HG02759 (cell line): ENCODE measurements at regions not wholly inside any gene's neighbourhood (a gene's known extent, or its start where the extent isn't known, plus 50 kb on each side); places are given as distances from the start of the nearest gene placed in this dataset.
A peak's percentile ranks its signal among the peaks of the same experiment; 100 is the strongest.

ENCODE experiments used
- ATAC-seq: cut with Tn5 transposase; IDR thresholded peaks from one replicate; pipeline ENCODE4 v1.9.1; 2021; ENCODE audit warnings: mild to moderate bottlenecking, moderate library complexity; ENCODE audit not compliant: unreplicated experiment

DNA sequence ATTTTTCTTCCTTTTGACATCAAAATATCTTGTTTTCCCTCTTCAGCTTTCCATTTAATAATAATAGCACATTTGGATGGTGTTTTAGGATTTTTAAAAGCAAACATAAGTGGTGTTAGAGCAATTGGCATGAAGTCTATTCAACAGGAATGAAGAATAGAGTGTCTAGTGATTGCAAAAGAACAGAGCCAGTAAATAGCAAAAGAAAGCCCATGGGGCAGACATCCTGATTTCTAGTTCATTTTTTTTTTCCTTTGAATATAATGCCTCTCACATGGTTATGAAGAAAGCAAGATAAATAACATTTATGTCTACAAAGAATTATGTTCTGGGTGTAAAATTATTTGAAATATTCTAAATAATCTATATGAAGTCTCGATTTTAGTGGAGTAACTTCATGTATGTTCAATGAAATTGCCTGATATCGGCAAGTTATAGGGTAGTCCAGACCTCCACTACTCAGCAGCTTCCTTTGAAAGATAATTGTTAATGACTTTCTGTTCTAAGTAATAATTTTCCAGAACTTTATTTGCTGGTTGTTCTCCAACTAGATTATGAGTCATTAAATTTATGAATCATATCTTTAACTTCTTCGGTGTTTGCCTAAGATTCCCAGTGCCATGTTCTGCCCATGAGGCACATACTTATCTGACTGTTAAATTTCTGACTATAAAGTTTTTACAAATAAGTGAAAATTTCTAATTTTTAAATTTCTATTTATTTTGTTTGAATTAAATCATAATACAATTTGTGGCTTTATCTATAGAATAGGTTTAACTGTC is 587.9 kb downstream of the TLL1 start:
- ATAC-seq: no peak

GRCh38 chr4:166481055-166481454 is 608.0 kb downstream of the TLL1 start:
- ATAC-seq: peak; percentile 35

DNA sequence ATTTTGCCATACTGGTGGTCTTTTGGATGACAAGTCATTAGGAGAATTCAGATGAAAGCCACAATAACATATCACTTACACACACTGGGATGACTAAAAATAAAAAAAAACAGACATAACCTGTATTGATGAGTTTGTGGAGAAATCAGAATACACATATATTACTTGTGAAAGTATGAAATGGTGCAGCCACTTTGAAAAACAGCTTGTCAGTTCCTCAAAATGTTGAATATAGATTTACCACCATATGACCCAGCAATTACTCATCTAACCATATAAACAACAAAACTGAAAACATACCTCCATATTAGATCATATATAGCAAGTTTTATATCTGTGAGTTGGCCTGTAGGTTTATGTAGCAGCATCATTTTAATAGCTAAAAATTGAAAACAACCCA is 608.7 kb downstream of the TLL1 start:
- peak; percentile 73 for ATAC-seq

DNA sequence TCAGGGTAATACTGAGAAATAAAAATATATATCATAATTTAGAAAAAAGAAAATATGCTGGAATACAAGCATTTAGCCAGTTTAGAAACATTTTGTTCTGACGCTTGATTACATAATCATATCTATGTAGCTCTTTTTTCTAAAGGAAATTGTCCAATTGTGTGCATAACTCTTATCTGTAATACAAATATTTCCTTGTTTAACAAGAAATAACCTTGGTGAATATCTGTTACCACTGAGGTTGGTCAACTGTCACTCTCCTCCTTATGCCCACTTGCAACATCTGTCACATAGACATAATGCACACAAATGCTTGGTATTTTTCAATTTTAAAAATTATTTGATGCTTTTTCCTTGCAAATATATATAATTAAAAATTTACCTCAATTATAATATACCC is 609.7 kb downstream of the TLL1 start:
- ATAC-seq: no peak

DNA sequence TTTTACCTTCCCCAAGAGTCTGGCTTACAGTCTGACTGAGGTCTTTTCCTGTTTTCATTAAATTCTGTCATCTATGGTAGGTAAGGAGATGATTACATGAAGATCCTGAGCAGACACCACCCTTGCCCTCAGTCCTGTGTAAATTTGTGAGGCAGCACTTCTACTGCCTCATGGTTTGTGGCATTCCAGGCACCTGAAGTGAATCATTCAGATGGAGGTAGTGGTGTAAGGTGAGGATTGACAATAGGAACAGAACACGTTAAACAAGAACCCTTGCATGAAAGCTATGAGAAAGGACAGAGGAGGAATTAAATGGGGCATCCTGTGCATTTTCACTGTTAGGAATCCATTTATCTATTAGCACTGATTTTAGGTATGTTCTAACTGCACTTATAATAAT is 618.6 kb downstream of the TLL1 start:
- no peak for ATAC-seq

GRCh38 chr4:166493924-166494345 is 620.9 kb downstream of the TLL1 start:
- no peak for ATAC-seq

DNA sequence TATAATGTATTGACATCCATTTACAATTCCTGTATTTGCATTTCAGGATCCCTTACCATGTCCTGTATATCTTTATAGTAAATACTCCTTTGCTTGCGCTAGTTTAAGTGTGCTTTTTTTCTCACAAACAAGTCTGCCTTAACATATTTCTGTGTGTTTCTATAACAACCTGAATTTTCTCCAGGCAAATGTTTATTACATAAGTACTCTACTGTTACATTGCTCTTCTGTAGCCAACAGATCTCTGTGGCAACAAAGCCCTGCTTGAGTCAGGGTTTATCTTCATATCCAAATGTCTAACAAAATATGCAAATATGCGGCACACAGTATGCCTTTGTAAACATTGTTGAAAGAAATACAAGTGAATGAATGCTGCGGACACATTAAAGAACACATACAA is 625.5 kb downstream of the TLL1 start:
- no peak for ATAC-seq

GRCh38 chr4:166499820-166500219 is 626.8 kb downstream of the TLL1 start:
- ATAC-seq: no peak

DNA sequence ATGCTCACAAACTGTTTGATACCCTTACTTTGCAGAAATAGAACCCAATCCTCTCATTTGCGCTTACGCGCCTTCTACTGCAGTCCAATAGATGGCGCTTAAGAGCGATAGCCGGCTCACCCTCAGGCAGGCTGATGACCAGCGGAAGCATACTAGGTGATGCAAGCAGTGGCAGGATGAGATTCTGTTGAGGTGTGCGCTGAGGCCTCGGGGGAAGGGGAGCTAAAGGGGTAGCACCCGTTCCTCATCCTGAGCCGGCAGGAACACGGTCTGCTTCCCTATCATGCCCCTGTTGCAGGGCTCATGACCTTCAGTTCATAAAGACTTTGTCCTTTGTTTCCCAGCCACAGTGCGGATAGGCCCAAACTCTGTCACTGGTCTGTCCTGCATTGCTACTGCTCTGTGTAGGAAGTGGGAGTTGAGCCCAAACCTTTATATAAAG is 628.9 kb downstream of the TLL1 start:
- ATAC-seq: peak; percentile 82

DNA sequence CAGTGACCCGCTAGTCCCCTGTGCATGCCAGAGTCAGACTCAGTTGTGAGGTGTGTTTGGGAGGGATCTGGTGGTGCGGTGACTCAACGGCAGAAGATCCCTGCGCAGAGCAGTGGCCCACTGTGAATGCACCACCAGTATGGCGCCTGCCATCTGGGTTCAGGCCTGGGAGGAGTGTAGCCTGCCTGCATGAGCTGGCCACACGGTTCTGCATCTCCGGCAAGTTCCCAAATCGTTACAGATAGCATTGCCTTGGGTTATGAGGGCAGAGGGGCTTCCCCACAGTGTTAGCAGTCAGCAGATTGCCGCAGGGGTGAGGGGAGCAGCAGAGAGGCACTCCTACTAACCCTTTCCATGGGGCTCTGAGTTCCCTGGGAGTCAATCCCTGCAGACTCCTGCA is 629.6 kb downstream of the TLL1 start:
- ATAC-seq: no peak

GRCh38 chr4:166506051-166506450 is 633.0 kb downstream of the TLL1 start:
- no peak for ATAC-seq

- ATAC-seq: no peak
These were observed 639.2 kb downstream of the TLL1 start for GRCh38 chr4:166512267-166512666.

DNA sequence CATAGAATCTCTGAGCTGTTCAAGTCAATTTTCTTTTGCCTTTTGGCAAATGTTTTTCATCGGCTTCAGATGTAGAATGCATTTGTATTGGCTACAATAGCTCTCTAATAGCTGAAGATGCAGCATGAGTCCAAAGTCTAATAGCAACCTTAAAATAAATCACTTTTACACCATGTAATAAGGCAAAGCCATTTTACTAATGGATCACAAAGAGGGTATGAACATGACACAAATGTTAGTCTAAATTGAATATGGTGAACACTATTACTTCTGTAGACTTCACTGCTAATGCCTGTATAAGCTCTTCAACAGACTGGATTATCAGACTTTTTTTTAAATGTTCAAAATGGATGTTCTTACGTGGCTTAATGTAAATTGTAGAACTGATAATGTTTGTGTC is 645.3 kb downstream of the TLL1 start:
- no peak for ATAC-seq

DNA sequence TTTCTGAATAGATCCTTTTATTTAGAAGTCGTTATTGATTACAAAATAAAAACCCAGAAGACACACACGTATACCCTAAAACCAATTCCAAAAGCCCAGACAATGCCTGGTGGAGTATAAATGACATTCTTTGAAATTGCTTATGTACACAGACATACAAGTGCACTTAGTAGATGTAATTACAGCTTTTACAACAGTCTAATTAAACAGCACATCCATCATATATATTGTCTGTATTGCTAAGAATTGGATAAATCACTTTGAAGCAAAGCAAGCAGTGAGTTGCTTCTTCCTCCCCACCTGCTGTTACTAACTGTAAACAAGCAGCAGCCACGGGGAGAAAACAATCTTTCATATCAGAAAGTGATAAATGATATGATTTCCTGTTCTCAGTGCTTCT is 645.7 kb downstream of the TLL1 start:
- no peak for ATAC-seq

GRCh38 chr4:166519774-166520173 is 646.7 kb downstream of the TLL1 start:
- no peak for ATAC-seq

DNA sequence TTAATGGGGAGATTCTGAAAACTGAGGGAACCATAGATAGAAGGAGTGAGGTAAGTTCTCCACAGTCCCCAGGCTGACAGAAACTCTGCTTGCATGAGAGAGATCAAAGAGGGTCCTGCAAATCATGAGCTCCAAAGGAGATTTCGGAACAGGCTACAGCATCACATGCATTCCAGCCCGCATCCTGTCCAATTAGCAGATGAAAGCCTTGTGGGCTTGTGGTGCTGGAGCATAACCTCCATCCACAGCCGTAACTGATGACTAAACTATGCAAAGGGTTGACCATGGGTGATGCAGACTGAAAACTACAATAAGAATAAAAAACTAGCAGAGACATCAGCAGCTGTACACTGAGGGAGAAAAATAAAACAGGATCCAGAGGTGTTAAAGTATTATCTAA is 654.5 kb downstream of the TLL1 start:
- ATAC-seq: no peak

DNA sequence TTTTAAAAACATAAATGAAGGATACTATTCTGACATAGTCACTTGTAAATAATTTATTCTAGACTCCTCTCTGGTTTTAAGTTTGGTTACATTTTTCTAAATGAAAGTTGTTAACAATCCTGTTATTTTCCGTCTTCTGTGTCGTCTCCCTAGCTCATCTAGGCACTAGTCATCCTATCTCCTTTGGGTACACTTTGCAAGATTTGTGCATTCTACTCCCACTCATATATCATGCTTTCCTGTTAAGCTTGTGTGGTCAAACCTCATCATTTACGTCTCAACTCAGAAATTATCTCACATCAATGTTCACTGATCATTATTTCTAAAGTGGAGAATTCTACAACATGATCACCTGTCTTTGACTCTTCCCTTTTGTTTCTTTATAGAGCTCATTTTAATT is 658.7 kb downstream of the TLL1 start:
- no peak for ATAC-seq

DNA sequence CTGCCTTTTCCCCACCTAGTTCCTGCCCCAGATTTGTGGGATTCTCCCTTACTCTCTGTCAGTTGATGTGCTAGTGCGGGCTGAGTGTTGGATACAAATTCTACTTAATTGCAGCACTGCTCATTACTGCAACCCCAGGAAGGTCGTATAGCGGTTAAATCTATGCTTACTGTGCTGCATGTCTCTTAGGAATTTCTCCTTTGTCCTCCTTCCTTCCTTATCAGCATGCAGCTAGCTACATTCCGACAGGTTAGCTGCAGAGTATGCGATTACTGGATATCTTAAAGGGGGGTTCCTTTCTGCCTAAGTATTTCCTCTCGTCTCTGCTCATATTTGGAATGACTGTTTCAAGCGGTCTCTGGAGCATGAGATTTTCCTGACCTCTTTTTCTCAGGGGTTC is 662.8 kb downstream of the TLL1 start:
- no peak for ATAC-seq

GRCh38 chr4:166538491-166539005 is 665.5 kb downstream of the TLL1 start:
- no peak for ATAC-seq

DNA sequence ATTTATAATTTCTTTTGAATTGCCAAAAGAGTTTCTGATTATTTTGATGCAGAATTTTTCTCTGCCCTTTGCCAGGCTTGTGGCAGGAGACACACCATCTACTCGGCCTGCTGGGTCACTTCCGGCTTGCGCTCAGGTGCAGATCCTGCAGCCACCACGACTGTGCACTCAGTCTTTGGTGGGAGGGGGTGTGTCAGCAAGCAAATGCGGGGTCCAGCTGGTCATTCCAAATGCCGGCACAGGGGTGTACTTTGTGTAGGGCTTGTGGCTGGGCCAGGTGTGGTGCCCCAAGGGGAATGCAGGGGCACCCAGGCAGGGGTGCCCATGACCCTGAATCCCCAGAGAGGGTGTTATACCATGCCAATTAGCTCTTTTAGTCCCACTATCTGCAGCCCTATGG is 673.0 kb downstream of the TLL1 start:
- no peak for ATAC-seq

DNA sequence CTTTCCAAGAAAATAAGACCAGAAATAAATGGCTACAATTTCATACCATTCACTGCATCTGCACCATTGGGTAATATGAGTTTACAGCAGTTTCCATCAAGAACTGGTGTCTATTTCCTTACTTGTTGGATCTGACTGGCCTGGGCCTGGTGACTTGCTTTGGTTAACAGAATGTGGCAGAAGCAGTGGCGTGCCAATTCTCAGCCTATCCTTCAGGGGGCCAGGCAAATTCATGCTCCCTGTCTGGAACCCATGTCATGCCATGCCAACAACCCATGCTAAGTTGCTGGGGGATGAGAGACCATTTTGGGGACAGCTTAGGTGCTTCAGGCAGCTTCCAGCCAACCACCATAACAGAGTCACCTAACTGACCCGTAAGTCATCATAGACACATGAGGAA is 656.7 kb downstream of the SPOCK3 start:
- ATAC-seq: no peak

DNA sequence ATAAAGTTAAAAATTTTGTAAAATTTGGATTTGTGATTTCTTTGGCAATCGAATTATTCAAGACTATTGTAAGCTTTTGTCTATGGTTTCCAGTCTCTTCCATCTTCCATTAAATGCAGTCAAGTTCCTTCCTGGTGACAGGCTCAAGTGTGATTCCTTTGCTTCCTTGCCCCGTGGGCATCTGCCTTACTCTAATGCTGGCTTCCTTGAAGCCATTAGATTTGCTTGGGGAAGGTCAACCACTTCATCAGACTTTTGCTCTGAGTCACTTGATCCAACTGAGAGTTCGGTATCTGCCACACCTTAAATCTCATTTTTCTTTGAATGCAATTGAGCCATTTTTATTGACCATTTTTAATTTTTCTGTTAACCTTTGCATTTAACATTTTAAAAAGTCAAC is 648.8 kb downstream of the SPOCK3 start:
- no peak for ATAC-seq
